Glomerular visceral epithelial cell (primary cell): ENCODE measurements at regions not wholly inside any gene's neighbourhood (a gene's known extent, or its start where the extent isn't known, plus 50 kb on each side); places are given as distances from the start of the nearest gene placed in this dataset.
"Not testable (repeated sequence)": the region's sequence is repeated elsewhere in the genome, so short reads cannot be mapped to it uniquely, and the experiment has no call there.

Experiments used
- DNase-seq: peaks from one replicate; pipeline ENCODE4 v3.0.0-alpha.2; 2016; ENCODE audit errors: extremely low spot score

DNA sequence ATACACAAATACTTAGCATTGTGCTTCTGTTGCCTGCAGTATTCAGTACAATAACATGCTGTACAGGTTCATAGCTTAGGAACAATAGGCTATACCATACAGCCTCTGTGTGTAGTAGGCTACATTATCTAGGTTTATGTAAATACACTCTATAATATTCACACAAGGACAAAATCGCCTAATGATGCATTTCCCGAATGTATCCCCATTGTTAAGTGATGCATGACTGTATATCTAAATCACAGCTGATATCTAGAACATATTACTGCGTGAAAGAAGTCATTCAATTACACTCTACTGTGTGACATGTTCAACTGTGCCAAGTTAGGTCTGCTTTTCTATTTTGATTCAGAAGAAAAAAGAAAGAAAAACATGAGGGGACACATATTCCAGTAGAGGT is 633.5 kb downstream of the RFPL4B start:
- DNase-seq: no peak

DNA sequence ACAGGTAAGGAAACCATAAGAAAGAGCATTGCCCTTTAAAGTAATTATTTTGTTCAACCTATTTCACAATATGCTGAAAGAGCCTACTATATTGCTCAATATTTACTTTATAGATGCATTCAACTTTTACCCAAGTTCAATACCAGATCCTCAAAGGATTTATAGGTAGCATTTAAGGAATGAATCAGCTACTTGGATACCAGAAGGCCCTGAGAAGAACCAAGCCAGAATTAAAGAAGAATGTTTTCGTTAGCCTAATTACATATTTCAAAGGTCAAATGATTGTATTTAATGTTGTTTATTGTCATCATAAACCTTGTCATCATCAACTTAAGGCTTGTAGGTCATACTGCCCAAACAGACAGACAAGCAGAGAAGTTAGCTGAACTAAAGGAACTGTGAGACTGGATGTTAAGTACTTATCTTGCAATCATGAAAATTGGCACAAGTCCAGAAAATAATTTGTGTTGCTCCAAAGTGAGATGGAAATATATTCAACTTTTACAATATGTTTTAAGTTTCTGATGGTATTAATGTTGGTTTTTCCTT is 636.7 kb downstream of the RFPL4B start:
- DNase-seq: no peak

DNA sequence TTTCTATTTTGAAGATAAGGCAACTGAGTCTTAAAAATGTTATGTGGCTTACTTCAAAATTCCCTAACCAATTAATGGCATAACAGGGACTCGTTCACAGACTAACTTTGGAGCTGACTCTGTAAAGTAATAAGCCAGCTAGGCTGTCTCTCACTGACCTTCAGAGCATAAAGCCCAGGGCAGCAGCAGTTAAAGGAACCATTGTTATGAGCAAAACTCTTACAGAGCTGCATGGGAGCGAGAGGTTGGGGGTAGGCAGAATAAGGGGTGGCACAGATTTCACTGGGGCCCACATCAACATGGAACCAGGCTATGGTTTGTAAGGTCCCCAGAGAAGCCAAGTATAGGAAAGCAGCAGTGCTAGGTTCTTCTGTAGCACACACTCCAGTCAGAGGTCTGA is 637.8 kb downstream of the RFPL4B start:
- no peak for DNase-seq

DNA sequence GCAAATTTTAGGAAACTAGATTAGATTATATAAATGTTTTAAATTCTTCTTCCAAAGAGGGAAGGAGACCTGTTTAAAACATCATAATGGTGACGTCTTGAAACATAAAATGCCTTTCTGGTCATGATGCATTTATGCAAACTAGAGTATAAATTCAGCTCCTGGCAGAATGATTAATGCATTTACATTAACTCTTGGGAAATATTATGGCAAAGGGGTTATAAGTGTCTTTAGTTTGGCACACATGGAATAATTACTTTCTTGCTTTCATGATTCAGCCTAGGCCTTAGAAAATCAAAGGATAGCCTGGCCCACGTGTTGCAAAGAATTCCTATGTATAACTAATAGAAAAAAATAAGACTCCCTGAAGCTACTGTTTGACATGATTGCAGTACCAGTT is 639.2 kb downstream of the RFPL4B start:
- no peak for DNase-seq

DNA sequence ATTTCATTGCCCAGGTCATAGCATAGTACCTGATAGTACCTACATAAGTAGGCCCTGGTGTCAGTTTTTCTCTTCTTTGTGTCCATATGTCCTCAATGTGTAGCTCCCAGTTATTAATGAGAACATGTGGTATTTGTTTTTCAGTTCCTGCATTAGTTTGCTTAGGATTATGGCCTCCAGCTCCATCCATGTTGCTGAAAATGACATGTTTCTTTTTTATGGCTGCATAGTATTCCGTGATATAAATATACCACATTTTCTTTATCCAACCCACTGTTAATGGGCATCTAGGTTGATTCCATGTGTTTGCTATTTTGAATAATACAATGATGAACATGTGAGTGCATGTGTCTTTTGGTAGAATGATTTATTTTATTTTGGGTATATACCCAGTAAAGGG is 641.6 kb downstream of the RFPL4B start:
- DNase-seq: no peak

DNA sequence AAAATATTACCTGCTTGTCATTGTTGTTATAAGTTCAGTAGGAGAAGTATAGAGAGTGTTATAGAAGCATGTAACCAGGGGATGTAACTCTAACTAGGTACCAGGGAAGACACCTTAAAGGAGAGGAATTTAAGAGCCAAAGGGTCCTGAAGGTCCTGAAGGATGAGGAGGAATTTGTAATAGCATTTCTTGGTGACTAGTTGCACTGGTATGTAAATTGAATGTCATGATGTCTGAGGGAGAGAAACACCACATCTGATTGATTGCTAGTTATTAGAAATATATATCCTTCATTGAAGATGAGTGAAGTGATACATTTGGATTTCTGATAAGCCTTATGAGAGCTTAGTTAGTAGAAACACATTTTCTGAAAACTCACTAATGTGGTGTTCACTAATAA is 643.8 kb downstream of the RFPL4B start:
- no peak for DNase-seq

DNA sequence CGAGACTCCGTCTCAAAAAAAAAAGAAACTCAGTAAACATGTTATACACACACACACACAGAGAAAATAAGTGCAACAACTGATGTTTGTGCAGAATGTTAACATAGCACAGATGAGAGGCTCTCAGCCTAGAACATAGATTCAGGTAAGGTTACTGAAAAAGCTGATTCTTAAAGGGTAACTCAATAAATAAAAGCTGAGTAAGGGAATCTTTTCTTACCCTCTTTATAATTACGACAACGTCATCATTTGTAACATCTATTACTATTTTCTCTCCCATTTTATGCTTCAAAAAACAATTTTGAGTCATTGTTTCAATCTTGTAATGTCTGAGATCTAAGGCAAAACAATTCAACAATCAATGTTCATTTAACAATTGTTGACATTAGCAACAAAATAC is 644.8 kb downstream of the RFPL4B start:
- no peak for DNase-seq

DNA sequence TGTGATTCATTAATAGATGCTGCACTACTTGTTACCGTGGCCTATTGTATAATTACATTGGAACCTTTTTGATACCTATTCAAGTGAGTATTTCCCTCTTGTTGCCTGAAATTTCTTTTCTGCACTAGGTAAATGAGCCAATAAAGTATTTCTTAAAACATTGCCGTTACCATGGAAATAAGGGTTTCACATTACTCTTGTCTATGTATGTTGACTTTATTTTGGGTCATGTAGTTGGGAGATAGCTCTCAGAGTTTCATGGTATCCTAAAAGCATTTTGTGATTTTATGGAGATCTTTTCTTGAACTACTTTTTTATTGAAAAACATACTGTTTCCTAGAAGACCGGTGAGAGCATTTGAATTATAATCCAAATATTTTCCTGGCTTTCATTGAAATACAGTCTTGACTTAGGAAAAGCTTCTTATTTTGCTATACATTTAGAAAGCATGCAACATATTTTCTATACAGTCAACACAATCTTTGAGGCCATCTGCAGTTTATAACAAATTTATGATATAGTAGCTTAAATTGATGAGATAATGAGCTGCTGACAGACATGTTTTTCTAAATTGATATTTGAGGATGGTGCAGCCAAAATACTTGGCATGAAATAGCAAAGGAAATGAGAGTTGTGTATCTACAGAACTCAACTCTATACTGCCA is 650.4 kb downstream of the RFPL4B start:
- DNase-seq: no peak

DNA sequence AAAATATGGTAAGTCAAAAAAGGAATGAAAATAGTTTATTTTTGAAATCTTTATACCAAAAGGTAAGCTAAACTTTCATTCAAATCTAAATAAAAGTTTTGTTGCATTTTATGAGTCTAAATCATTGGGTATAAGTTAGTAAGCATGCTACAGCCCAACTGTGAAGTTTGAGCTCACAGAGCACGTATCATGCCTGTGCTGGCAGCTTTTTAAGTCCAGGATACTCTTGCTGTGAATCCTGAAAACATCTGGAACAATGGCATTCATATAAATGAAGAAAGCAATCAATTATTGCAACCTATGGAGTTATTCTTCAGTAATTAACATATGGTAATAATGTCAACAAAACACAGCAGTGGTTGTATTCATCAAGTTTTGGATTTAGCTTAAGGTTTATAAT is 656.9 kb downstream of the RFPL4B start:
- no peak for DNase-seq

DNA sequence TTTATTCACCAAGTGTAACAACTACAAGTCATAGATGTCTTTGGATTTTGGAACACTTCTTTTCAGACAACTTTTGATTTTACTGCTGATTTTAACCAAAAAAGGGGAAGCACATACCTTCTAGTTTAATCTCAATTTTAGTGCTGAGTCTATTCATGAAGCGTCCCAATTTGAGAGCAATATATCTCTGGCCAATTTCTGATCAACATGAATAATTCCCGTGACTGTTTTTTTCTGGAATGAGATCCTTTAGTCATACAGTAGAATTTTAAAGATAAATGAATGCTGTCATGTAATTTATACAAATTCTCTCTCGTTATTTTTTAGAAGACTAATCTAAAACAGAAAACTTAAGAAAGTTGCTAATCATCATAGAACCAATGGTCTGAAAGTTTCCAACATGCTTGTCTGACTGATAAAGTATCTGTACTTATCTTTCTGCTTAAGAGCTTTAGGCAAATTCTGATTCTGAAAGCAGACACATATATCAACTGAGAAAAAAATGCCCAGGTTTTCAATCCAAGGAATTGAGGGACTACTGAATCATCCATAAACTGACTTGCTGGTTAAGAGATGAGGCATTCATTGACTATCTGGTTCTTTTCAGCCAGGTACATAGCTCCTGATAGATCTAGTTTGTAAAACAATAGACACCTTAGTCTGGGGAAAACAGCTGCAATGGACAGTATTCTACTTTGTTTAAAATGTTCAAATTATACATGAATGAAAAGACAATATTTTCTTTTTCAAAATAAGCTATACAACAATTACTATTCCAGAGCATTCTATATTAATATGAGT is 657.5 kb downstream of the RFPL4B start:
- DNase-seq: no peak

DNA sequence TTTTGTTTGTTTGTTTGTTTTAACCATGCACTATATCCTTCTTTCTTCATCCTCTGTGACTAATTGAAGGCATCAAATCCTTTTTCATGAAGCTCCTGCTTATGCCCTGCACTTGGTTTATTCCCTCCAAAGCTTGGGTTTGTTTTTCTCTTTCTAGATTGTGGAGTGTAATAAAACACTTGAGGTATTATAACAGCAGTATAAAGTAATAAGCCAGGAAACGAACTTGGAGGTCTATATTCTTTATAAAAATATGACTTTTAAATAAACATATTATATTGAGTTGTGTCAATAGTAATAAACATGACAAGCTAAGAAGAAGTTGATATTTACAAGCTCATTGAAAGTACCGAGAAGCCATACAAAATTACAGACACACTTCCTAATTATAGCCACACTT is 659.4 kb downstream of the RFPL4B start:
- DNase-seq: no peak

DNA sequence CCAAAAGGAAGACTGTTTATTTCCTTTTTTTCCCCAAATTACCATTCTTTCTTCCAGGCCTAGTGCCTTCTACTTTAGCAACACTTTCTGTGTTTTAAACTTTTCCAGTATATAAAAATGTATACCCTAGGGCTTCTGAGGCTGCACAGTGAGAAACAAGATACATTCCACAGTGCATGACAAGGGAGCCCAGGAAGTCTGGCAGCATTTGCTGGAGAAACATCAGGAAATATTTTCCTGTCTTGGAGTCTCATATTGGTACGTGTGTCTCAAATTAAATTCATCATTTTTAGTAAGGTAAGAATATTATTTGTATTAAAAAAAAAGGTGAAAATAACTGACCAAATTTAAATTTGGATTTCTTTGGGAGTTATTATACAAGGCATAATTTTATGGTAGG is 662.6 kb downstream of the RFPL4B start:
- no peak for DNase-seq

DNA sequence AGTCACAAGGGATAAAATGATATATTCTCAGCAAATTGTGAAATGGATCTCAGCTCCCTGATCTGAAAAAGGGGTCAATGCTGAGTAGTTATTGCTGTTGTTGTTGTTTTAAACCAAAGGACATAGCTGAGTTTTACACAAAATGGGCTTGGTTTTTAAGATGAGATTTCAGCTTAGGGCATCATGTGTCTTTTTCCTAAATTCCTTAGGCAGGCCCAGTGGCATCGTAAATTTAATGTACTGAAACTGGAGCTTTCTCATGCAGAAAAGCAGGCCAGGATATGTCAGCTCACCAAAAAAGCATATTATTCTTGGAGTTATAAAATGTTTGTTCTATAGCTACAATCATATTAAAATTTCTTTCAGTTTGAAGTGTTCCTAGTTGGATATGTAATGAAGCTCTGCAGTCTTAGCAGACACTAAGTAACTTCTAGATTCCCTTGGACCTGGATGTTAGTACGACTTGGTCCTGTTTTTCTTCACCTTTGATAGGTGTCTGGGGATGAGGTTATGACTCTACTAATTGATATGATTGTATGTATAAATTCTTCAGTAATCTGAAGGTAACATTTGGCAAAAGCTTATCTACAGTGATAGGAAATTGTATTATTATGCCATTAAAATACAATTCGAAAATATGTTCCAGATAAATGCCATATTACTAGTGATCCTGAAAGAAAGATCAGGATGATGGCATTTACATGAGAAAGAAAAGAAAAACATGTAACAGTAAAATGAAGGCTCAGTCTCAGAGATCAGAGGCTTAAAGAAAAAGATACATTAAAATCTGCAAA is 663.3 kb downstream of the RFPL4B start:
- DNase-seq: no peak

DNA sequence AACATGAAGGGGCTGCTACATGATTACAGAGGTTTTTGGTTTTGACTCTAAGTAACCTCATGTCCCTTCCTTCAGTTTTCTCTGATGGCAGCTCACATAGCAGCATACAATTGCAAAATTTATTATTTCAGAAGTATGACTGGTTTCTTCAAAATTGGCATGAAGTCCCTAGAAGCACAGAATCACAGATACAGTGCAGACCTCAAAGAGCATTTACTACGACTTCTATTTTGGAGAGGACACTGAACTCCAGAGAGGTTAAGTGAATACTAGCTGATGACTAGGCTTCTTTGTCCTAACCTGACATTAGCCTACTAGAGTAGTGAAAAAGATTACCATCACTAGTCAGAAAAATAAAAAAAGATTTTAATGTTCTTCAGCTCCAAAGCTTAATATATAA is 664.3 kb downstream of the RFPL4B start:
- no peak for DNase-seq

DNA sequence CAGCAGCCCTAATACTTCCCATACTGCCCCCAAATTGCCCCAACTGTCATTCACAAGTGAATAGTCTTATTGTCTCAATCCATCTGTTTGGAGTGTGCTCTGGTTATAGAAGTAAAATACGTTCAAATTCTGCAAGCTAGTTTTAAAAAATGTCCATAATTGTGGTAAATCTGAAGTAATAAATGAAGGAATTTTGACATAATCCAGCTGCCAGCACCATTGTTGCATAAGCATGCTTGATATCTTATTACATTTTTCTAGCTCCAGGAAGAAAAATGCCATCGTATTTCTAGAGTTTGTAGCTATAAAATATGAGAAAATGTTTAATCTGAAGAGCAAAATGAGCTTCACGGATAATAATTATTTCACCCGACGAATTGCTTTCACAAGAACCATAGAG is 664.7 kb downstream of the RFPL4B start:
- no peak for DNase-seq

DNA sequence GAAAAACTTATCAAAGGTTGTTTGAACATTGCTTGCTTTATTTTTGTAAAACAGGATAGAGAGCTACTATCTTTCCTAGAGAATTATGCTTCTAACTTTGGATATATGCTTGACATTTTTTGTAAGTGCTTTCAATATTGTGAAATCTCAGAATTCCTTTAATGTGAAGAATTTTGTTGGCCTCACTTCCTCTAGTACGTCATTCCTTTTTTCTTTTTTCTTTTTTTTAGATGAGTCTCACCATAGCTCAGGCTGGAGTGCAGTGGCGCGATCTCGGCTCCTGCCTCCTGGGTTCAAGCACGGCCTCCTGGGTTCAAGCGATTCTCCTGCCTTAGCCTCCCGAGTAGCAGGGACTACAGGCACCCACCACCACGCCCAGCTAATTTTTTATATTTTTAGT is 668.1 kb downstream of the RFPL4B start:
- no peak for DNase-seq

DNA sequence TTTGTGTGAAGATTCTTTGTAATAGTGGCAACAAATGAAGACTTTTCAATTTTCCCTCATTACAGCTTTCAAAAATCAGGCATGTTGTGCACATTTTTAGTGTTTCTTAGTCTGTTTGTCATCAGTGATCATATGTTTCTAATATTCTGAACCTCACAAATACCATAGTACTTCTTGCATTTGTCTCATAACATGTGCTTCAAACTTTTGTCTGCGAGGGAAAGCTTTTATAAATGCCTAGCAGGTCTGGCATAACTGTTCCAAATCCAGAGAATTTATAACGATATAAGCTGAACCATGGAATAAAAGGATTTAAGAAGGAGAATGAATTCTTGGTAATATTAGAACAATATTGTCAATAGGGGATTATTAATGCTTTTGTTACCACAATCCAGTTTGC is 670.2 kb downstream of the RFPL4B start:
- DNase-seq: no peak

DNA sequence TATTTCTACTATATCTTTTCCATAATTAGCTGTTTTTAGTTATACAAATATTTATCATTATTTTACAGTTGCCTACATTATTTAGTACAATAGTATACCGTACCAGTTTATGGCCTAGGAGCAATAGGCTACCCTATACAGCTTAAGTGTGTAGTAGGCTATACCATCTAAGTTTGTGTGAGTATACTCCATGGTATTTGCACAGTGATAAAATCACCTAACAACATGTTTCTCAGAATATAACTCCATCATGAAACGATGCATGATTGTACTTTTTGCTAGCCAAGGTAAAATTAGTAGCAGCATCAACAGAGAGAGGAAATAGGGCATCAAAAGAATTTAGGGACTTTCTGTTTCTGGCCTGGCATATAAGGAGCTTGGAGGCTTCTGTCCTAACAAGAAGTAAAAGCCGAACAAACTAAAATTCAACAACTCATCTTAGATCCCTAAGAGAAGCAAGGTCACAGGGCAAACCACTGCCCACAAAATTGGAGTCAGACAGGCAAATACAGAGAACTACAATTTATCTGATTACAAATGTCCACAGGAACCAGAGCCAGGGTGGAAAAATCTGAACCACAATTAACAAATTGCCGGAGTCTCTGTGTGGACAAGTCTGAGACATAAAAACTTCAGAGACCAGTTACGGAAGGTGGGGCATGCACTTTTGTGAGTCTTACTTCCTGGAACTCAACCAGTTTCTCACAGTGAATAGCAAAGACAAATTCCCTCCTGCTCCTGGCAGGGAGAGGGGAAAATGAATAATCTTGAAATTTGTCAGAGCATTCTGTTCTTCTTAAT is 671.4 kb downstream of the RFPL4B start:
- DNase-seq: no peak

DNA sequence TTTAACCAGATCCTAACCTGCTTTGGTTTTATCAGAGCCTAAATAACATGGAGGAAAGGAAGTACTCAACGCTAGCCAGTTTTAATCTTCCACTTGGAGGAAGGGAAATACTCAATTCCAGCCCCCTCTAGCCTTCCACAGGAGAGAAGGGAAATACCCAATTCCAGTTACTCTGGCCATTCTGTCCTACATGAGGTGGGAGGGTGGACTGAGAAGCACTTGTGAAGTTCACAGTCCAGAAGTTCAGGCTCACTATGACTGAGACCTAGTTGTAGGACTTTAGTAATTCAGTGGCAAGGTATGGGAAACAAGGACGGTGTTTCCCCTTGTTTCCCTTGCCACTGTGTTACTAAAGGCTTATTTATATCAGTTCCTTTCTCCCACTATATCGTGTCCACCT is 672.0 kb downstream of the RFPL4B start:
- no peak for DNase-seq

DNA sequence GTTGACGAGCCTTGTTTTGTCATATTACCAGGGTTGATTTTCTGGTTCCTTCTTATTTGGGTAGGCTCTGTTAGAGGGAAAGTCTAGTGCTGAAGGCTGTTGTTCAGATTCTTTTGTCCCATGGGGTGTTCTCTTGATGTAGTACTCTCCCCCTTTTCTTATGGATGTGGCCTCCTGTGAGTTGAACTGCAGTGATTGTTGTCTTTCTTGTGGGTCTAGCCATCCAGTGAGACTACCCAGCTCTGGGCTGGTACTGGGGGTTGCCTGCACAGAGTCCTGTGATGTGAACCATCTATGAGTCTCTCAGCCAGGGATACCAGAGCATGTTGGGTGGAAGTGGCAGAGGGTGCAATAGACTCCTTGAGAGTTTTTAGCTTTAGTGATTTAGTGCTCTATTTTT is 680.6 kb downstream of the RFPL4B start:
- no peak for DNase-seq

DNA sequence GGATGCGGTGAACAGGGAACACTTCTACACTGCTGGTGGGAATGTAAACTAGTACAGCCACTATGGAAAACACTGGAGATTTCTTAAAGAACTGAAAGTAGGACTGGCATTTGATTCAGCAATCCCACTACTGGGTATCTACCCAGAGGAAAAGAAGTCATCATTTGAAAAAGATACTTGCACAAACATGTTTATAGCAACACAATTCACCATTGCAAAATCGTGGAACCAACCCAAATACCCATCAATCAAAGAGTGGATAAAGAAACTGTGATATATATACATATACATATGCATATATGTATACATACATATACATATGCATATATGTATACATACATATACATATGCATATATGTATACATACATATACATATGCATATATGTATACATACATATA is 682.0 kb downstream of the RFPL4B start:
- not testable (repeated sequence) for DNase-seq
